Fibroblast of mammary gland (primary cell): ENCODE measurements at regions not wholly inside any gene's neighbourhood (a gene's known extent, or its start where the extent isn't known, plus 50 kb on each side); places are given as distances from the start of the nearest gene placed in this dataset.

Source experiments
- DNase-seq: peaks from one replicate; pipeline ENCODE4 v3.0.0-alpha.2; 2010; ENCODE audit warnings: low read depth
- H3K4me3 ChIP-seq: 2 replicates; pipeline ENCODE4 v1.5.1; 2011; ENCODE audit warnings: low read depth, mild to moderate bottlenecking, low read length, moderate library complexity; ENCODE audit not compliant: control insufficient read depth
- CTCF ChIP-seq: conservative IDR thresholded peaks from 2 replicates; pipeline ENCODE4 v1.5.1; 2011; ENCODE audit warnings: low read depth, low read length, inconsistent platforms; ENCODE audit not compliant: control insufficient read depth, insufficient read depth

GRCh38 chr20:62533591-62534495 lies 58.0 kb upstream of the GATA5 start:
- no peak for DNase-seq
- no peak overlapping the region for H3K4me3 ChIP-seq
- TF ChIP-seq CTCF = no peak

GRCh38 chr20:62534526-62535221 lies 58.9 kb upstream of the GATA5 start:
- no peak for TF ChIP-seq CTCF
- H3K4me3 ChIP-seq = no peak overlapping the region
- DNase-seq = no peak

- TF ChIP-seq CTCF = no peak
- no peak for DNase-seq
- no peak overlapping the region for H3K4me3 ChIP-seq
These were observed 59.6 kb upstream of the GATA5 start for GRCh38 chr20:62535282-62535811.

- no peak for TF ChIP-seq CTCF
- no peak overlapping the region for H3K4me3 ChIP-seq
- DNase-seq = no peak
These were observed 60.2 kb upstream of the GATA5 start for GRCh38 chr20:62535964-62536363.

GRCh38 chr20:62536871-62537401 lies 61.1 kb upstream of the GATA5 start:
- no peak overlapping the region for H3K4me3 ChIP-seq
- peak; percentile 10 for DNase-seq
- TF ChIP-seq CTCF = no peak

GRCh38 chr20:62537649-62538292 lies 62.0 kb upstream of the GATA5 start:
- no peak for TF ChIP-seq CTCF
- no peak overlapping the region for H3K4me3 ChIP-seq
- no peak for DNase-seq
